D721Med (cell line): ENCODE measurements at regions not wholly inside any gene's neighbourhood (a gene's known extent, or its start where the extent isn't known, plus 50 kb on each side); places are given as distances from the start of the nearest gene placed in this dataset.

Experiments
- DNase-seq: peaks from one replicate; pipeline ENCODE4 v3.0.0; 2011; ENCODE audit warnings: low spot score; ENCODE audit not compliant: insufficient read length
- FAIRE-seq: peaks from 2 replicates; lab custom pipeline; 2011; peaks lifted over from hg19 to GRCh38; lab: Jason Lieb, UNC
- CTCF ChIP-seq: IDR thresholded peaks from 2 replicates; pipeline ENCODE4 v1.5.1; 2012; ENCODE audit warnings: mild to moderate bottlenecking, control low read depth; ENCODE audit not compliant: insufficient read depth; ENCODE audit errors: missing control alignments

GRCh38 chr4:129972257-129972656 lies 876.3 kb downstream of the C4orf33 start:
- no peak for TF ChIP-seq CTCF
- DNase-seq (no peak), FAIRE-seq (no peak)

DNA sequence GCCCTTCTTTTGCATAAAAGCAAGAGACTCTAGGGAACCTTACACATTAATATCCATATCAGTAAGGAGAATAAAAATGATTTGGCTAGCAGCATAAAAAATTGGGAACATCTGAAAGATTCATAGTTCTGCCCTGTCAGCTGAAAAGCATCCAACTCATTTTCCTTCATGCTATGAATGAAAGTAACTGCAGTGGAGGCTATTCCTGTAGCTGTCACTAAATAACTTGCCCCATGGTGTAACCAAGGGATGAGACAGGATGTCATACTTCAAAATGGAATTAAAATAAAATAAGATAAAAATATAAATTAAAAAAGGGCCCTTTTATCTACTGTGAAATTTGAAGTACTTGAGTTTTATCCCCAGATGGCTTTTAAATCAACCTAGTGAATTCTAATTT lies 878.8 kb downstream of the C4orf33 start:
- TF ChIP-seq CTCF: no peak
- FAIRE-seq (no peak), DNase-seq (no peak)

- FAIRE-seq (no peak), DNase-seq (no peak)
- no peak for TF ChIP-seq CTCF
Measured at GRCh38 chr4:129978315-129978714, 882.4 kb downstream of the C4orf33 start.

DNA sequence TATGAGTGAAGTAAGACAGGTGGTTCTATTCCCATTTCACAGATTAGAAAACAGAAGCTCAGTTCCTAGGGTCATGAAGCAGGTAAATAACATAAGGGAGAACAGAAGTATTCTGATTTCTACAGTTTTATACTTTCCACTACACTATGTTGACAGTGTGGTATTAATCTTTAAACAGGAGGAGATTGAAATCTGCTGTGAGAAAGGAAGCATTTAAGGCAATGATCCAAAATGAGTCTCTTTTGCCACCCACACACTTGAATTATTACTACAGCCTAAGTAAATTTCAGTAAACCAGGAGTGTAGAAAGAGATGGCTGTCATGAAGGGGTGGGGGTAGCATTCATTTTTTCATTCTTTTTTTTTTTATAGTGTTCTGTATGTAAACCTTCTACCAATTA lies 893.0 kb downstream of the C4orf33 start:
- TF ChIP-seq CTCF: no peak
- FAIRE-seq (no peak), DNase-seq (no peak)

DNA sequence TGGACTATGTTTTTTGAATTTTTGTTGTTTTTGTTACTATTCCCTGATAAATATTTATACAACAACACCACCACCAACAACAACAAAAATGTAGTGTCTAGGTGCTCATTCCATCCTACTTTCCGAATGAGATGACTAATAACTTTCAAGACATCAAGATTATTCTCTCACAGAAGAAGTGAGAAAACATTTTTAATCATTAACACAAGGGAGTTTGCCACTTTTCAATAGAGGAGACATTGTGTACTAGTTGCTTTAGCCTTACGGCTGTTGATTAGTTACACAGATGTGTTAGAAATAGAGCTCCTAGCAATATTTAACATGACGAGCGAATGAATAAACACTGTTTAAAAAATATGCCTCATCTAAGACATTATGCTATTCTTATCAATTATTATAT lies 898.8 kb downstream of the C4orf33 start:
- FAIRE-seq: no peak
- no peak for TF ChIP-seq CTCF

DNA sequence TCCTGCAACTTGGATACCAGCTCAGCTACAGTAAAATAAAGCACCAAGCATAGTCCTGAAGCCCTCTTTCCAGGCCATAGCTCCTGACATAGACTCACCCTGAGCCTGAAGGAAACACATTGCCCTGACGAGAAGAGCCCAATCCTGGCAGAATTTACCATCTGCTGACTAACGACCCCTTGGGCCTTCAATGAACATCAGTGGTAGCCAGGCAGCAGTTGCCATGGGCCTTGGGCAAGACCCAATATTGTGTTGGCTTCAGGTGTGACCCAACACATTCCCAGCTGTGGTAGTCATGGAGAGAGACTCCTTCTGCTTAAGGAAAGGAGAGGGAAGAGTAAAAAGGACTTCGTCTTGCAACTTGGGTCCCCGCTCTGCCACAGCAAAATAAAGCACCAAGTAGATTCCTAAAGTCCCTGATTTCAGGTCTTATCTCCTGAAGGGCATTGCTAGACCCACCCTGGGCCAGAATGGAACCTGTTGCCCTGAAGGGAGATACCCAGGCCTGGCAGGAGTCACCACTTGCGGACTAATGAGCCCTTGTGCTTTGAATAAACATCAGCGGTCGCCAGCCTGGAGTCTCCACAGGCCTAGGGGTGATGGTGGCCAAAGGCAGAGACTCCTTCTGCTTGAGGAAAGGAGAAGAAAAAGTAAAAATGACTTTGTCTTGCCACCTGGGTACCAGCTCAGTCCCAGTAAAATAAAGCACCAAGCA lies 902.6 kb downstream of the C4orf33 start:
- FAIRE-seq (no peak), DNase-seq (no peak)
- no peak for TF ChIP-seq CTCF

More for the DNA sequence above, 898.8 kb downstream of the C4orf33 start:
- DNase-seq: no peak

- no peak for DNase-seq
- no peak for FAIRE-seq
- no peak for TF ChIP-seq CTCF
Measured at GRCh38 chr4:129999156-129999555, 903.2 kb downstream of the C4orf33 start.
